Neural crest cell (in vitro differentiated cells): ENCODE measurements at regions not wholly inside any gene's neighbourhood (a gene's known extent, or its start where the extent isn't known, plus 50 kb on each side); places are given as distances from the start of the nearest gene placed in this dataset.
"Not testable (repeated sequence)": the region's sequence is repeated elsewhere in the genome, so short reads cannot be mapped to it uniquely, and the experiment has no call there.

Source experiments
- DNase-seq: peaks from one replicate; pipeline ENCODE4 v3.0.0; 2021; ENCODE audit warnings: low read depth, mixed read lengths, low spot score
- H3K27ac Mint-ChIP-seq: one replicate; pipeline ENCODE4 v1.8.0; 2021; ENCODE audit warnings: mild to moderate bottlenecking, mixed read lengths; ENCODE audit not compliant: unreplicated experiment
- H3K27me3 Mint-ChIP-seq: 2 replicates; pipeline ENCODE4 v1.8.0; 2021; ENCODE audit warnings: low read depth, mild to moderate bottlenecking, mixed read lengths
- H3K36me3 Mint-ChIP-seq: 2 replicates; pipeline ENCODE4 v1.8.0; 2021; ENCODE audit warnings: low read depth, mild to moderate bottlenecking, mixed read lengths
- H3K4me1 Mint-ChIP-seq: 2 replicates; pipeline ENCODE4 v1.8.0; 2021; ENCODE audit warnings: mixed read lengths
- H3K4me3 Mint-ChIP-seq: one replicate; pipeline ENCODE4 v1.8.0; 2021; ENCODE audit warnings: mild to moderate bottlenecking, mixed read lengths
- H3K9me3 Mint-ChIP-seq: 2 replicates; pipeline ENCODE4 v1.8.0; 2021; ENCODE audit warnings: mixed read lengths
- TF ChIP-seq, protein P1 (sequence below): fragments of 200-600 bp; sonication (generic); conservative IDR thresholded peaks from 2 replicates; pipeline ENCODE4 v1.5.0; 2021; ENCODE audit warnings: antibody characterized with exemption, mild to moderate bottlenecking

DNA sequence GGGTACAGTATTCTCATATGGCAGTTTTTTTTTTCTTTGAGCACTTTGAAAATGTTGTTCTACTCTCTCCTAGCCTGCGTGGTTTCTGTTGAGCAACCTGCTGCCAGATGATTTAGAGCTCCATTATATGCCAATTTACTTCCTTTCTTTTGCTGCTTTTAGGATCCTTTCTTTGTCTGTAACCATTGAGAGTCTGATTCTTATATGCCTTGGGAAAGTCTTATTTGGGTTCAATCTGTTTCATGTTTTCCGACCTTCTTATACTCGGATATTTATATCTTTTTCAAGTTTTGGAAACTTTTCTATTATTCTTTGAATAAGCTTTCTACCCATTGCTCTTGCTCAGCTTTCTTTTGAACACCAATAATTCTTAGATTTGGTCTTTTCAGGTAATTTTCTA is 138.1 kb upstream of the RAG2 start:
- Mint-ChIP-seq H3K36me3 (no peaks in the 10 kb centered on the region), H3K27me3 (peaks cover 24% of the 10 kb centered on the region), H3K4me3 (no peak overlapping the region), H3K9me3 (no peaks in the 10 kb centered on the region), H3K4me1 (no peaks in the 10 kb centered on the region), H3K27ac (no peak overlapping the region)
- TF ChIP-seq, protein P1, sequence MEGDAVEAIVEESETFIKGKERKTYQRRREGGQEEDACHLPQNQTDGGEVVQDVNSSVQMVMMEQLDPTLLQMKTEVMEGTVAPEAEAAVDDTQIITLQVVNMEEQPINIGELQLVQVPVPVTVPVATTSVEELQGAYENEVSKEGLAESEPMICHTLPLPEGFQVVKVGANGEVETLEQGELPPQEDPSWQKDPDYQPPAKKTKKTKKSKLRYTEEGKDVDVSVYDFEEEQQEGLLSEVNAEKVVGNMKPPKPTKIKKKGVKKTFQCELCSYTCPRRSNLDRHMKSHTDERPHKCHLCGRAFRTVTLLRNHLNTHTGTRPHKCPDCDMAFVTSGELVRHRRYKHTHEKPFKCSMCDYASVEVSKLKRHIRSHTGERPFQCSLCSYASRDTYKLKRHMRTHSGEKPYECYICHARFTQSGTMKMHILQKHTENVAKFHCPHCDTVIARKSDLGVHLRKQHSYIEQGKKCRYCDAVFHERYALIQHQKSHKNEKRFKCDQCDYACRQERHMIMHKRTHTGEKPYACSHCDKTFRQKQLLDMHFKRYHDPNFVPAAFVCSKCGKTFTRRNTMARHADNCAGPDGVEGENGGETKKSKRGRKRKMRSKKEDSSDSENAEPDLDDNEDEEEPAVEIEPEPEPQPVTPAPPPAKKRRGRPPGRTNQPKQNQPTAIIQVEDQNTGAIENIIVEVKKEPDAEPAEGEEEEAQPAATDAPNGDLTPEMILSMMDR: no peak
- DNase-seq: no peak

DNA sequence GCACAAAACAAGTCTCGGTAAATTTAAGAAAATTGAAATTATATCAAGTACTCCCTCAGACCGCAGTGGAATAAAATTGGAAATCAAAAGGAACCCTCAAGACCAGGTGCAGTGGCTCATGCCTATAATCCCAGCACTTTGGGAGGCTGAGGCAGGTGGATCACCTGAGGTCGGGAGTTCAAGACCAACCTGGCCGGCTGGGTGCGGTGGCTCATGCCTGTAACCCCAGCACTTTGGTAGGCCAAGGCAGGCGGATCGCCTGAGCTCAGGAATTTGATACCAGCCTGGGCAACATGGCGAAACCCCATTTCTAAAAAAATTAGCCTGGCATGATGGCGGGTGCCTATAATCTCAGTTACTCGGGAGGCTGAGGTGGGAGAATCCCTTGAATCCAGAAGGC is 135.7 kb upstream of the RAG2 start:
- H3K4me1 Mint-ChIP-seq, DNase-seq, H3K9me3 Mint-ChIP-seq, H3K36me3 Mint-ChIP-seq, H3K27ac Mint-ChIP-seq, H3K4me3 Mint-ChIP-seq: not testable (repeated sequence)
- peaks cover 16% of the 10 kb centered on the region for H3K27me3 Mint-ChIP-seq

DNA sequence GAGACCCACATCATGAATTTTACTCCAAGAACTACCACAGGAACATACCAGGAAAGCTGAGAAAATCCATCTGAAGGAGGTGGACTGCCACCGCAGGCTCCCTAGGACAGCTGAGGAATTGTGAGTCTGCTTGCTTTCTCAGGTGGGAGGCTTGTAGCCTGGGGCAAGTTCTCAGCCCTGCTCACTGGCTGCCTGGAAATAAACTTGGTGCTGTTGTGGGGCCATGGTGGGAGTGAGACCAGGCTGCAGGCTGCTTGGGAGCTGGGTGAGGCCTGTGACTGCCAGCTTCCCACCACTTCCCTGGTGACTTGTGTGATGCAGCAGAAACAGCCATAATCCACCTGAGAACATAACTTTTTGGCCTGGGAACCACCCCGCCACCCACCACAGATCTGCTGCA is 132.7 kb upstream of the RAG2 start:
- Mint-ChIP-seq H3K4me3 (no peak overlapping the region), H3K36me3 (no peaks in the 10 kb centered on the region), H3K27me3 (peaks cover 14% of the 10 kb centered on the region), H3K9me3 (no peaks in the 10 kb centered on the region), H3K4me1 (no peaks in the 10 kb centered on the region), H3K27ac (no peak overlapping the region)
- TF ChIP-seq, protein P1: no peak
- no peak for DNase-seq

DNA sequence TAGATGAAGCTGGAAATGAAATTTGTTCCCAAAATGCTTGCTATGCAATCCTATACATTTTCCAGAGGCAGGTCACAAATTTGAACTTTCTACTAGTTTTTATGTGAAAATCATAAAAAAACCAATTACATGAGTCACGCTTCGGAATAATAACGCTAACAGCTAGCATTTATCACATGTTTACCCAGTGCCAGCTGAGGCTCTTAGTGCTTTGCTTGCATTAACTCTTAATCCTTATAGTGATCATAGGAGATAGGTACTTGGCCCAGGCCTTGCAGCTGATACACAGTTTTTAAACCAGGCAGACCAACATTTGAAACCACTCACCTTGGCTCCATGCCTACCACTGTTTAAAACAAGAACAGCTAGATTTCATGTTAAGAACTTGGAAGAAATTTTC is 131.8 kb upstream of the RAG2 start:
- Mint-ChIP-seq H3K36me3 (no peaks in the 10 kb centered on the region), H3K4me3 (no peak overlapping the region), H3K9me3 (no peaks in the 10 kb centered on the region), H3K4me1 (no peaks in the 10 kb centered on the region), H3K27ac (no peak overlapping the region), H3K27me3 (peaks cover 13% of the 10 kb centered on the region)
- TF ChIP-seq, protein P1: no peak
- DNase-seq: no peak

DNA sequence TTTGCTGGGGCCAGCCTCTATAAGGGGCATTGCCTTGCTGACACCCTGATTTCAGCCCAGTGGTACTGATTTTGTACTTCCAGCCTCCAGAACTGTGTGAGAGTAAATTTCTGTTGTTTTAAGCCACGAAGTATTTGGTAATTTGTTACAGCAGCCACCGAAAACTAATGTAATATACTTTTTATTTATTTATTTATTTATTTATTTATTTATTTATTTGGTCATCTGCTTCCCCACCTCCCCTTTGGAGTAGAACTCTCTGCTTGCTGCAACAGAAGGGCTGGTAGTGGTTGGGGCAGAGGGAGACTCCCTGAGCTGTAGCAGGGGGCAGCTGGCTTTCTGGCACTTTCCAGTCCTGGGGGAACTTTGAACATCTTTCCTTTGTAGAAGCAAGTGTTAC is 128.4 kb upstream of the RAG2 start:
- TF ChIP-seq, protein P1: no peak
- peaks cover under 1% of the 10 kb centered on the region for H3K27me3 Mint-ChIP-seq
- H3K36me3 Mint-ChIP-seq: no peaks in the 10 kb centered on the region
- no peak overlapping the region for H3K4me3 Mint-ChIP-seq
- no peaks in the 10 kb centered on the region for H3K9me3 Mint-ChIP-seq
- H3K4me1 Mint-ChIP-seq: no peaks in the 10 kb centered on the region
- no peak overlapping the region for H3K27ac Mint-ChIP-seq
- no peak for DNase-seq

DNA sequence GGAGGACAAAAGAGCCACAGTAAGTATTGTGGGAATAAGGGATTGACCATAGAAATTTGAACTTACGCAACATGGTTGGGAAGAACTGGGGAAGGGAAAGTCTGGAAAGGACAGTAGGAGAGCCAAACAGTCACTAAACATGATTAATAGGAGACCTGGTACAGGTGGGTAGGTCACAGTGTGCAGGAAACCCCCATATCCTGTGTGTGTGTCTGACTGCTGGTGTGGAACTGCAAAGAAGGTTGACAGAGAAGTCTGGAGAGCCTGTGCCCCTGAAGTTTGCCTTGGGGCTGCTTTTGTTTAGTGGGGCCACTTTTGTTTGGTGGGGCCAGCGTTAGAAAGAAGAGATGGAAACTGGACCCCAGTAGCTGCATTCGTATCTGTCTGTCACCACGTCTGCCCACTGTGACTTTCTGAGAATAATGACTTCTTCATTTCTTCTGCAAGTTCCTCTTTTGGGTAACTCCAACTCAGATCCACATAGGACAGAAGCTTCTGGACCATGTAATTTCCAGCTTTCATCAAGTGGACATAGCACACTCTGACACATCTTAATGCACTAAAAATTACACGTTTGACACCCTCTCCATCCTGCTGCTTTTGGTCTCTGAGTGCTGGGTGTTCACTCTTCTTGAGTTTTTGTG is 126.8 kb upstream of the RAG2 start:
- H3K9me3 Mint-ChIP-seq: no peaks in the 10 kb centered on the region
- H3K27ac Mint-ChIP-seq: no peak overlapping the region
- no peaks in the 10 kb centered on the region for H3K27me3 Mint-ChIP-seq
- TF ChIP-seq, protein P1: no peak
- no peaks in the 10 kb centered on the region for H3K4me1 Mint-ChIP-seq
- no peak overlapping the region for H3K4me3 Mint-ChIP-seq
- no peak for DNase-seq
- no peaks in the 10 kb centered on the region for H3K36me3 Mint-ChIP-seq
